ENCODE measurements at regions not wholly inside any gene's neighbourhood (a gene's known extent, or its start where the extent isn't known, plus 50 kb on each side); places are given as distances from the start of the nearest gene placed in this dataset.

DNA sequence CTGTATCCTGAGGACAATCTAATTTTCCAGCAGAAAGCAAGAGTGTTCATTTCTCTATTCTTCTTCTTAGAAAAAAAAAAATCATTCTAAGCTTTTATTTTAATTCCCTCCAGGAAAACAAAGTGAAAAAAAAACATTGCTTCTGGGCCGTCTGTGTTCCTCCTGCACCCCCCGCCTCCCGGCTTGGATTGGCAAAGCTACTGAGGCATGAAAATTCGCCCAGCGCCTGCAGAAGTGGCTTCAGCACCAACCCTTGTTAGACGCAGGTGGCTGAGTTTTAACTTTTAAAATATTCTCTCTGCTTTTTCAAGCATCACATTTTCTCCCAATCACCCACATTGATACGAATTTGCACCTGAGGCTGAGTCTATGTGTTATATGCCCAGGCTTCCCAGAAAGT, 401.6 kb downstream of the BRD1 start:
- DNase-seq: no peak

DNA sequence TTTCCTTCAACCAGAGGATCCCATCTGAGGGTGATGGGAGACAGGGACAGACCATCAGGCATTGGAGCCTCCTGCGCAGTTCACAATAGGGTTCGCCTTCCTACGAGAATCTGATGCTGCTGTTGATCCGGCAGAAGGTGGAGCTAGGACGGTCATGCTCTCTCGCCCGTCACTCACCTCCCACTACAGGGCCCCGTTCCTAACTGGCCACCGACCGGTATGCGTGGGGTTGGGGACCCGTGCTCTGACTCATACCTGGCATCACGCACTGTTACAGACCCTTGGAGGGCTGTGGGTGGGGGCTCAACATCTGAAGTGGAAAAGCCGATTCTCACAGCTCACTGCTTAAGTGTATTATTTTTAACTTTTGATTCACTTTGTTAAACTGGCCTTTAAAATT, 402.3 kb downstream of the BRD1 start:
- DNase-seq: no peak

DNA sequence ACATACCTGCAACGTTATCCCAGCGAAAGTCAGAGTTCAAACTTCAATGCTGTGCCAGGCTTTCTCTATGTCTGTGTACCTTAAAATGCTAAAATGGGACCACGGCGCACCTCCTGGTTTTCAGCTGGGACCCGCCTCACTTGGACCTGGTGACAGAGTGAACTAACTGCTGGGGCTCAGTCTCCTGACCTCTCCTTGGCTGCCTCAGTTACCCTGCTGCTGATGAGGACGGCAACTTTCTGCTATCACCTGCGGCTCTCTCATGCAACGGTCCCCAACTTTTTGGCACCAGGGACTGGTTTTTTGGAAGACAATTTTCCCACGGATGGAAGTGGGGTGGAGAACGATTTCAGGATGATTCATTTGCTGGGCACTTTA, 402.8 kb downstream of the BRD1 start:
- DNase-seq: no peak

DNA sequence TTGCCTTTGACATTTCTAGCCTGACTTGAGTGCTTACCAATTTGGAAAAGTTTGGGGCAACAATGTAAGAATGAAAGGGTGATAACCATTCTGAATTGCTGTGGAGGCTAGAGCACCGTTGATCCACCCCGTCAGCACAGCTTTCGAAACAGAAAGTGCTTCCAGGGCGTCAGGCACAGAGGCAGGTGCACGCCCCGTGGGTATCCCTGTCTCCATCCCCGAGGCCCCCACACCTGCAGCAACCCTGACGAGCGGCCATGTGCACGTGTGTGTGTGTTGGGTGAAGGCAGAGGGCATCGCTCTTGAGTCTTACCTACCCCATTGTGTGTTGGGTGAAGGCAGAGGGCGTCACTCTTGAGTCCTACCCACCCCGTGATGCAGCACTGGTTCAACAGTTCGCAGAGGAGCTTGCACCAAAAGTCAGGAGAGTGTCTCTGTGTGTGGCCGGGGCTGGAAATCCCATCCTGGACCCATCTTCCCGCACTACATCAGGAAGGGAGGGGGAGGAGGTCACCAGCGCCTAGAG, 404.5 kb downstream of the BRD1 start:
- no peak for DNase-seq

DNA sequence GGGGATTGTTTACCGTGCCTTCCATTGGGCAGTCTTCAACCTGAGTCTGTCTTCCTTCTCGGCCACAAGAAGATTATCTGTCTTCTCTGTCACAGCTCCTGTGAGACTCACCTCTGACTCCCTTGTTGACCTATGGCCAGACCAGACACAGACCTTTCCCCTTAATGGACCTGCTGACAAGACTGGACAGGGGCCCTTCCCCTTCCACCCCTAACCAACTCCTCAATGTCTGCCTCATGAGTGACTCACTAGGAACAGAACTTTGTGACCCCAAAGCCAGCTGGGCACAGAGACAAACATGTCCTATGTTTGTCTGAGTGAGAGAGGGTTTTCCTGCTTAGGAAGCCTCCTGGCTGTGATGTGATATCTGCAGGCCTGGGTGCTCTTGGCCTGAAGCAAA, 405.0 kb downstream of the BRD1 start:
- DNase-seq: no peak

DNA sequence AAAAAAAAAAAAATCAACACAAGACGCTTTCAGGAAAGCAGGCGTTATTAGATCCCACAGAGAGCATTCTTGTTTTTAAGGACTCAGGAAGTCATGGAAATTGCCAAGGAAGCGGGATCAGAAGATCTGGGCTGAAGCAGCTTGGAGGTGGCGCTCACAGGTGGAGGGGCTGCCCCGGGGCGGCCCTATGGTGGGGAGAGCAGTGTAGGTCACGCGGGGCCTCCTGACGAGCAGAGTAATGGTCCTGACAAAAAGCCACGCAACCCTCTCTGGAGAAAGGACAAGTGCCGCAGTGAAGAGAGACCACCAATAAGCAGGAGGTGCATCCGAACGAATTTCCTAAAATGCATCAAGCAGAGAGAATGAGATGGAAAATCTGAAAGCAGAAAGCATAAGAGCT, 407.0 kb downstream of the BRD1 start:
- DNase-seq: no peak

DNA sequence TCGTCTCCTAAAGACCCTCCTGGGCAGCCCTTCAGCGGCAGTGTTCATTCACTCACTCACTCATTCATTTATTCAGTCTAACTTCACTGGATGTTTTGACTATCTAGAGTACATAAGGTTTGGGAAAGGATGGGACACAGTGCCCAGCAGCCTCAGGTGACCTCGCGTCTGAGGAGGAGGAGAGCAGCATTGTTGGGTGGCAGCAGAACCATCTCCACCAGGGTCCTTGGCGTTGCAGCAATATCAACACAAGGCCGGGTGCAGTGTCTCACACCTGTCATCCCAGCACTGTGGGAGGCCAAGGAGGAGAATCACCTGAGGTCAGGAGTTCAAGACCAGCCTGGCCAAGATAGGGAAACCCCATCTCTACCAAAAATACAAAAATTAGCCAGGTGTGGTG, 408.0 kb downstream of the BRD1 start:
- DNase-seq: no peak

DNA sequence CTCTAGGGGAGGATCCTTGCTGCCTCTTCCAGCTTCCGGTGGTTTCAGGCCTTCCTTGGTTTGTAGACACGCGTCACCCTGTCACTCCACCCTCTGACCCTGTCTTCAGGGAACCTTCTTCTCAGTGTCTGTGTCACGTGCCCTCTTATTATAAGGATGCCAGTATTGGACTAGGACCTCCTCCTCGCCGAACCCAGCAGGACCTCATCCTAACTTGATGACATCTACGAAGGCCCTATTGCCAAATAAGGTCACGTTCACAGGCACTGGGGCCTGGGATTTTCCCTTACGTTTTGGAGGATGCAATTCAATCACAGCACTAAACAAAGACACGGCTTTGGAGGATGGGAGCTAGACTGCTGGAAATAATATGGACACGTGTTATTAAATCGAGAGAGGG, 408.7 kb downstream of the BRD1 start:
- DNase-seq: no peak

DNA sequence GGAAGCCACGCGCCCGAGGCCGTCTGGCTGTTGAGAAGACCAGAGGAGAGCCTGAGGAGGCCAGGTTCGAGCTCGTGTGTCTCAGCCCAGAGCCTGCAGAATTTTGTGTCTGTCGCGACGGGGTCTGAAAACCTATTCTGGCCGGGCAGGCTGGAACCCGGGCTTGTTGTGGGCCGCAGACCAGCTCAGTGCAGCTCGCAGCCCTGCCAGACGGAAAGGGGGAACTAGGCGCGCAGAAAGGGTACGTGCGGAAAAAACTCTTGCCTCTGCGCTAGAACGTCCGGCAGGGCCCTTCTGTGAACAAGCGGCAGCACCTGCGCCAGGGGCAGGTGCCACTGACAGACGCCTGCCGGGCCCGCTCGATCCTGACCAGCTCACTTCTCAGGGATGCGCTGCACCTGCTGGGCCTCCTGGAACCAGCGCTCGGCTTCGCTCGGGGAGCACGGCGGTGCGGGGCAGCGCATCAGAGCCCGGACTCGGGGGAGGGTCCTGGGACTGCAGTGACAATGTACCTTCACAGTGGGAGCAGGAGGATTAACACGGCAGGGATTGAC, 409.3 kb downstream of the BRD1 start:
- no peak for DNase-seq

DNA sequence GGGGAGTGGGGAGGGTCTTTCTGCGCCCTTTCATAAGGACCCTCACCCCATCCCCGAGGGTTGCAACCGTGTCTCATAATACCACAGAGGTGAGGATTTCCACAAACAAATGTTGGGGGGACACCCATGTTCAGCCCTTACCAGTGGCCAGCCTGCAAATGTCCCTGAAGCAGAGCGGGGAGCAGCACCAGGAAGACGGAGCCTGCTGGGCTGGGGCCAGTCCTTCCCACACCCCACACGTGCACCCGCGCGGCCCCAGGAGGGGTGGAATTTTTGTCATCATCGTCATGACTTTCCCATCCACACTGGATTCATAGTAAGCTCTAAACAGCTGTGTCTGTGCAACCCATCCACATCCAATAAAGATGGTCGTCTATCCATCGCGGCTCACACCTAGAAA, 409.8 kb downstream of the BRD1 start:
- DNase-seq: no peak

DNA sequence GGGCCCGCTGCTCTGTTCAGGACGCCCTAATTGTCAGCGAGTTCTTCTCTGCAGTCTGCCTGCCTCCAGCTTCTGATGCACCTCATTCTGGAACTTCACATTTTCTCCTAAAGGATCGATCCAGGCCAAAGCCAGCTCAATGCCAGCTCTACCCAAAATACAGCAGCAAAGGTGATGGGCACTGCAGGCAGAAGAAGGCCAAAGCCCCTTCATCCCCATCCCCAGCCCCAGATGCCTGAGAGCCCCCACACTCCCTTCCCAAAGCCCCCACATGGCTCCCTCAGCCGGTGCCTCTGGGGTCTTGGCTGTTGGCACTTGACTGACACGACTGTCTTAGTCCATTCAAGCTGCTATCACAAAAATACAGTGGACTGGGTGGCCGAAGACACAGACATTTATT, 410.3 kb downstream of the BRD1 start:
- DNase-seq: no peak

DNA sequence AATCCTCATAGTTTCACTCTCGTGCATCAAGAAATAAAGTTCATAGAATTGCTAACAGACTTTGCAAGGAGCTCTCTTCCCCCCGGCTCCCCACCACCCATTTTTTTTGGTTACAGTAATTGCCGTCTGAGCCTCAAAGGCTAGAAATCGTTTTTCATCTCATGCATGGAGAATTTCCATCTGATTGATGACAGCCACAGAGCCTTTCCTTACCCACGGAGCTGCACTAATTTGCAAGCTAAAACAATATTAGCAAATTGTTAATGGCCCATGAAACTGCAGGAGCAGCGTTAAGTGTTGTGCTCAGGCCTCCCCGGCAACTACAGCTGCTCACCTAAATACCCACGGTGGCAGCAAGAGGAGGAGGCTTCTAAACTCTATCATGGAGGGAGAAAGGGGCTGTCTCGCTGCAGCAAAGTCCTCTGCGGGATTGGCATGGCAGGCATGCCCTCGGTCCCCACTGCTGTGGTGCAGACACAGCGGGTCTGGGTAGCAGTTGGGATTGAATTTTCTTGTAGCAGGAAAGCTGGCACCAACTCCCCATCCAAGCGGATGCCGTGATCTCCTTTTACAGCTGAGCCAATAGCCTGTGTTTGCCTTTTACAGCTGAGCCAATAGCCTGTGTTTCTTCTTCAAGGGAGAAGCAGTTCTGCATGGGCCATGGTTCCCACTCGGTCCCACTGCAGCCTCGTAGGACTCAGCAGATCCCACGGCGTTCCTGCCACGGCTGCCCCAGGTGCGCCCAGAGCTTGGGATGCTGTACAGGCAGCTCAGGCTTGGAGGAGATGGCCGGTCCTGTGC, 412.3 kb downstream of the BRD1 start:
- DNase-seq: no peak

DNA sequence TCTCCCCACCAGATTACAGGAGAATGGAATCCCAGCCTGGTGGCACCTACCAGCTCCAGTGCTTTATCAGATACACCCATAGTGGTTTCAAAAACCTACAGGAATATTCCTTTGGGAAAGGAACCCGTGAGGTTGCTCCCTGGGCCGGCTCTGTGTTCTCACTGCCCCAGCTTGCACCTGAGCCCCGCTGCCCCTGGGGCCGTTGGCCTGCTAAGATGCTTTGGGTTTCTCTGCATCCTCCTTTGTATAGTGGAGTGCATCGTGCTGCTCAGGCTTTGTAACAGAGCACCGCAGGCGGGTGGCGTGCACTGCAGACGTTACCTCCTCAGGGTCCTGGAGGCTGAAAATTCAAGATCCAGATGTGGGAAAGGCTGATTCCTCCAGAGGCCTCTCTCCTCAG, 414.1 kb downstream of the BRD1 start:
- DNase-seq: no peak

DNA sequence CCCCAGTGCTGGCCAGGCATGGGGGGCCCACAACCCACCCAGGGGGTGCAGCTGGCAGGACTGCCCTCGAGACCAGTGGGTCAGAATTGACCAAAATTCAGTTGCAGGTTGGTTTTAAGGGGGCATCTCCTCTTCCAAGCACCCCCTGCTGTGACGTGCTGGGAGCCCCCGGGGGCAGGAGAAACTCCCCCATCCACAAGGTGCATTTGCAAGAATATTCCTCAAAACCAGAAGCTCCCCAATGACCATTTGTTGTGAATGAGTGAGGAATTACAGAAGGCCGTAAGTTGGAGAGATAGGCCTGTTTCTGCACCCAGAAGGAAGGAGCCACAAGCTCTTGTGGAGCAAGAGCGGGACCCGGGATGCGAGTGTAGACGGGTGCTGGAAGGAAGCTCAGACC, 414.5 kb downstream of the BRD1 start:
- no peak for DNase-seq

DNA sequence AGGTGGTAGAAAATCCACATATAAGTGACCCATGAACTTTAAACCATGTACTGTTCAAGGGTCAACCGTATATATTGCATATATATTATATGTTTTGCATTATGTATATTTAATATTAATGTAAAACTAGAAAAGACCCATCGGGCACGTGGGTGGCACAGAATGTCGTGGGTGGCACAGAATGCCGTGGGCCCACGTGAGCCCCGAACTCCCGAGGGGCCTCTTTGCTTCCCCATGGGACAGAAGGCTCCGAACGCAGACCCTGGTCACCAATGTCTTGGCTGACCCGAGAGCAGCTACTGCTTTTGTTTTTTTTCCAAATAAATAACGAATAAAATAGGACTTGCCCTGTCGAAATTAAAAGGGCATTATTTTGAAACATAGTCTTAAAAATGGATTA, 415.4 kb downstream of the BRD1 start:
- no peak for DNase-seq

DNA sequence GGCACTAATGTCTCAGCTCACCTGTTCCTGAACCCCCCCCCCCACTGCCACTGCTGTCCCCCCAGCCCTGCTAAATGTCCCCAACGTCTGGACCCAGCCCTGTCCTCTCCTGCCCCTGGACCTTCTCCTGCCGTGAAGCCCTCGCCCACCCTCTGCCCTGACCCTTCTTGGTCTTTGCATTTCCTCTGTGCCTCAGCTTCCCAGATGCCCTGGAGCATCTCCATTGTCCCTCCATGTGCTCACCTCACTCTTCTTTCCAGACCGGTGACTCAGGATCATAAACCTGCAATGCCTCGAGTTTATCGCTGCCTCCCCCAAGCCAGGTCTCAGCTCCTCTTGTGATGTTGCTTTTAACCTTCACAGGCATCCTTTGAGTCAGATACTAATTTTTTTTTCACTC, 416.4 kb downstream of the BRD1 start:
- DNase-seq: no peak

DNA sequence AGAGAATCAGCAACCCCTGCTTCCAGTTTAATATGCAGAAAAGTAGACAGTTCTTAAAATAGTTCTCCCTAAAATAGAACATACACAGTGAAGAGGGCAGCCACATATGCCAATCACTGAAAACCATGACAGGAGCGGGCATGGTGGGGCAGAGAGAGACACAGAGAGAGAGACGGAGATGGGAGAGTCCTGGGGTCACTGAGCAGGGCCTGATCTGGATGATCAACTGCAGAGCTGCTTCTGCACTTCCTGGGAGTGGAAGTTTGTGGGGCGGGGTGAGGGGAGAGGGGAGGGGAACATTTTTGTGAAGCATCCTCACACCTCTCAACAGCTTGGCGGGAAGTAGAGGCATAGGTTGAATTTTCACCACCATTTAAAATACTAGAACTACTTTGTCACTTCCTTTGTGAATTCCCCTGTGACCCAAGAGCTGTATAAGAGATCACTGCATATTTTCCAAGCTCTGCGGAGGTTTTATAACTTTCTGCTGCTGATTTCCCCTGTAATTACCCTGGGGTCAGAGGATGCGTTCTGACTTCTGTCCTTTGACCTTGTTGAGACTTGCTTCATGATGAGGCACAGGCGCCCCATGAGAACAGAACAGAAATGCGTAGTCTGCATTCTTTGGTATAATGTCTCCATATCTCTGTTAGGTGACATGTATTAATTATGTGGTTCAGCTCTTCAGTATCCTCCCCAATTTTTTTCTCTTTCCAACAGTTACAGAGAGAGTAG, 419.4 kb downstream of the BRD1 start:
- DNase-seq: no peak

DNA sequence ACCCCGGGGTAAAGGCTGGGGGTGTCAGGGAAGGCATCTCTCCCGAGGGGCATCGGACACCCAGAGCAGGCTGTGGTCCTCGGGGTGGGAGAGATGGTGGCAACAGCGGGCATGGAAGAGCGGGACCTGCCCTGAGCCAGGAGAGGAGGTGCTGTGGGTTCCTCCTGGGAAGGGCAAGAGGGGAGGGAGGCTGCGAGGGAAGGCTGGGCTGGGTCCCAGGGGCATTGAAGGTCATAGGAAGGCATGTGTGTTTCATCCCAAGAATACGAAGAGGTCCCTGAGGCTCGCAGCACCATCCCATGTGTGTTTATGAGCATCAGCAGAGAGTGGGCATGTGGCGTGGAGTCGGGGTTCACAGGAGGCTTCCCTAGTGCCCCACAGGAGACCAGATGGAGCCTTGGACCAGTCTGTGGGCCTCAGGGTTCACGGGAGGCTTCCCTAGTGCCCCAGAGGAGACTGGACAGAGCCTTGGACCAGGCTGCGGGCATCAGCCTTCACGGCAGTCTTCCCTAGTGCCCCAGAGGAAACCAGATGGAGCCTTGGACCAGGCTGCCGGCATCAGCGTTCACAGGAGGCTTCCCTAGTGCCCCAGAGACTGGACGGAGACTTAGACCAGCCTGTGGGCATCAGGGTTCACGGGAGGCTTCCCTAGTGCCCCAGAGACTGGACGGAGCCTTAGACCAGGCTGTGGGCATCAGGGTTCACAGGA, 420.6 kb downstream of the BRD1 start:
- DNase-seq: no peak

DNA sequence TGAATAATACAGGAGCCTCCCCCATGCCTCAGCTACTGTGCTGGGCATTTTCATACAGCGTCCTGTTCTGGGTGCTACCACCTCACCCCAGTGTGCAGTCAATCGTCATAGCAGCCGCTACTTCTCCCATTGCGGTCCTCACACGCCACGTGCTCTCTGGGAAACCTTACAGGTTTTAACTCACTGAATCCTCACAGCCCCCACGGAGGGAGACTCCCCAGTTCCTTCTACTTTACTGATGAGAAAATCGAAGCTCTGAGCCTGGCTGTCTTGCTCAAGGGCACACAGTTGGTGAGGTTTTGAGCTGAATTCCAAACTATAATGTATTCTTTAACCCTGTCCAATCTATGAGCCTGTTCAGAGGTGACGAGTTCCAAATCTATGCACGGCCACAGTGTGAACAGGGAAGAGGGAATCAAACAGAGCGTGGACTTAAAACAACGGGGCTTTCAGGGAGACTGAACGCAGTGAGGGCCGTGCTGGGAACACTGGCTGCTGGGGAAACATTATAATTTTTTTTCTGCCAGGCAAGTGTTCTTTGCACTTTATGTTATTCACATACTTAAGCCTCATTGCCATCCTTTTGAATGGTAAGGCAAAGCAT, 421.5 kb downstream of the BRD1 start:
- no peak for DNase-seq

DNA sequence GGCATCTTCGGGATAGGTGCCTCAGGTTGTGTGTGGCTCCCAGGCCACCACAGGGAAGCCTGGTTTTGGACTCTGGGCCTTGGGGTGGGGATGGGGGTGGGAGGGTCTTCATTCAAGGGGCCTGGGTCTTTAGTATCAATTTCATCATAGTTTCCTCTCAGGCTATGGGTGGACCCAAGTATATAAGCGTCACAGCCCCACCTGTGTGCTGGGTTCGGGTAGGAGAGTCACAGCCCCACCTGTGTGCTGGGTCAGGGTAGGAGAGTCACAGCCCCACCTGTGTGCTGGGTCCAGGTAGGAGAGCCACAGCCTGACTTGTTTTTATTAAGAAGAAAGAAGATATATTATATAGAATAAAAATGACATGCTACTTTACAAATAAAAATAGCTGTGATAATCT, 422.1 kb downstream of the BRD1 start:
- DNase-seq: no peak

DNA sequence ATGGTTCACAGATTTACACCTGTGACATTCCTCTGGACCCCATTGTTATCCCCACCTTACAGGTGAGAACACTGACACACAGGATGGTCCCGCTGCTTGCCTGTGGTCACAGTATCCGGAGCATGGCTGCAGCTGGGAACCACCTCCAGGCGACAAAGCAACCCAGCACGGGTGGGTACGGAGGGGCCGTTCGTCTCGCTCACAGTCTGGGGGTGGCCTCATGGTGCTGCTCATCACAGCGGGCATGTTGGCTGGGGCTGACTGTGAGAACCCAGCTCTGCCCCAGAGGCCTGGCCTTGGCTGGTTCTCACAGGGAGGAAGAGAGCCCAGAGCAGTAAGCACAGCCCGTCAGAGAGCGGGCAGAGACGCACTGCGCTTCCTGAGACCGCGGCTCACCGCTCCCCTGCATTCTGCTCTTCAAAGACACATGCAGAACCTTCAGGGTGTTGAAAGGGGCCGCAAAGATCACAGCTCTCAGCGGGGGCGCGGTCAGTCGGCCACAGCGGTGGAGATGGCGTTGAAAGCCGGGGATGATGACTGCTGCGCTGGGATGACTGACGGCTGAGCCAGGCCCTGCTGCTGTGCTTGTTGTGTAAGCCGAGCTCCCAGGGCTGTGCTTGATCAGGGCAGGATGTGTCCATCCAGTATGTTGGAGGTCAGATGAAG, 423.0 kb downstream of the BRD1 start:
- no peak for DNase-seq

DNA sequence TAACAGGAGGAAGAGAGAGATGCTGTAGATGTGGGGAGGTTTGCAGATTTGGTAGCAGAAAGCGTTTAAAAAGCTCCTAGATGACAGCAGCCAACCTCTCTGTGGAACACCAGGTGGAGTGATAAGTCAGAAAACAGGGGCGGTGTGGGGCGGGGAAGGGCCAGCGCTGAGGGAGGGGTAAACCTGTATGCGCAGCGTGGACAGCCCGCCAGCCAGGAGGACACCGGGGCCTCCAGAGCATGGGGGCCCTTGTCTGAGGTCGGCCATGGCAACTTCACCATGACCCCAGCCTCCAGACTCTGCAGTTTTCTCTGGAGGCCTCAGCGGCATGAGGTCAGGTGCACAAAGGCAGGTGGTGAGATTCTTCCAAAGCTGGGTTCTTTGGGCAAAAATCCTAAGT, 423.7 kb downstream of the BRD1 start:
- no peak for DNase-seq

DNA sequence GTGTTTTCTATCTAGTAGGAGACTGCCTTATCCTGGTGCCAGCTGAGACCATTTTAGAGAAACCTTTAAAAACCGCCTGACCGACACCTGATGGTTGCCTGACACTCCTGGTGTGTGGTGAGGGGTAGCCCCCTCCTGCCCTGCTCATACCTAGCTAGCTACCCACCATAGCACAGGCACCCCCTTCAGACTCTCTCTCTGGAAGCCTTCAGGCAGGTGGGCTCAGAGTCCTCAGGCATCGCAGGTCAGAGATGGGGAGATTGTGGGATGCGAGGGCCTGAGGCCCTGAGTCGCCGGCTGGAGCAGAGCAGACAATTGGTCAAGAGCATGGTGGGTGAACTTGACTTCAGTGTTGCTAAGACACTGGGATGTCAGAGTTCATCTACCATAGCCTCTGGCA, 424.6 kb downstream of the BRD1 start:
- DNase-seq: no peak
